ENCODE measurements at regions not wholly inside any gene's neighbourhood (a gene's known extent, or its start where the extent isn't known, plus 50 kb on each side); places are given as distances from the start of the nearest gene placed in this dataset.

DNA sequence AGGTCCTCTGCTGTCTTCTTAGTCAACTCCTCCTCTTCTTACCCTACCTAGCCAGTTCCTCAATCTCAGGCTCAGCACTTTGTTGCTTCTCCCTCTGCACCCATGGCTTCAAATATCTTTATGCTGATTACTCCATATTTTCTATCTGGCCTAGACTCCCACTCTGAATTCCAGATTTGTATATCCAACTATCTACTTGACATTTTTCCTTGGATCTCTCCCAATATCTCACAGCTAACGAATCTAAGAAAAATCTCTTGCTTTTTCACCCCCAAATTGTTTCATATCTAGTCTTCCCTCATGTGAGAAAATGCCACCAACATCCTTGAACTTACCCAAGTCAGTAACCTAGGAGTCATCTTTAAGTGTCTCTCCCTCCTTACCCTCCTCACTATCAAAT, 176.4 kb upstream of the ERCC4 start:
- no peak for DNase-seq

DNA sequence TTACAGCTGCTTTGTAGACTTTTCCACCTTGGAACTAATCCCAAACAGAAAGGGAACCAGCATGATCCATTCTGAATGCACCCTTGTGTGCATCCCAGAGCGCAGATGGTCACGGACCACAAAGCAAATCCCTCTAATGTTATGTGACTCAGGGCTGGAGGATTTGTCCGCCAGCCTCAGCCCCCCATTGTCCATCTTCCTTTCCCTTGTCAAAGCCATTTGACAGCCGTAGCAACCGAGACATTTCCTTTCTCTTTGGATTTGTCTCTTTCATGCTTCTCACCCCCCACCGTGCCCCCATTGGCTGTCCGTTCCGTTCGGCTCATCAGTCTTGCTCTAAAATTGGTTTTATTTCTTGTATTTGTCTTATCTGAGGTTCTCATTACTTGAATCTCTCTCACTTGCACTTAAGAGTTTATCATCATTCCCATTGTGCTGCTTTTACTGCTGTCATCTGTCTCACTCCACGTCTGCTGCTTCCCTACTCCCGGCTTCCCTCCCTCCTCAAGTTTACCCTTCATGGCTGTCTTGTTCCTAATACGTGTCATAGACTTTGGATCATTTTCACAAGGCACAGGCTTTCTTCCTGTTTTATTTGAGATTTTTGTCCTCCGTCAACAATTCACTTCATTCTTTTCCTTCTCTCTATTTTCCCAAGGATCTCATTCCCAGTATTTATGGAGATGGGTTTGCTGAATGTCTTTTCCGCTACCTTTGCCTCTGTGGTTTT, 163.4 kb upstream of the ERCC4 start:
- DNase-seq: no peak

DNA sequence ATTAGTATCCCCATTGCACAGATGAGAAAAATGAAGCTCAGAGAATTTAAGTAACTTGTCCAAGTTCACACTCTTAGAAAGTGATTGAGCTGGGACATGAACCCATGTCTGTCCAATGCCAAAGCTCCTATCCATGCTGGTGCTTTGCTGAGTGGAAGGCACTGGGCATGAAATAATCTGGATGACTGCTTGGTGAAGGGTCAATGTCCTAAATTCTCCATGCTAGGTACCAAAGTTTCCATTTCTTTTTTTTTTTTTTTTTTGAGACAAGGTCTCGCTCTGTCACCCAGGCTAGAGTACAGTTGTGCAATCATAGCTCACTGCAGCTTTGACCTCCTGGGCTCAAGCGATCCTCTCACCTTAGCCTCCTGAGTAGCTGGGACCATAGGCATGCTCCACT, 153.6 kb upstream of the ERCC4 start:
- no peak for DNase-seq

DNA sequence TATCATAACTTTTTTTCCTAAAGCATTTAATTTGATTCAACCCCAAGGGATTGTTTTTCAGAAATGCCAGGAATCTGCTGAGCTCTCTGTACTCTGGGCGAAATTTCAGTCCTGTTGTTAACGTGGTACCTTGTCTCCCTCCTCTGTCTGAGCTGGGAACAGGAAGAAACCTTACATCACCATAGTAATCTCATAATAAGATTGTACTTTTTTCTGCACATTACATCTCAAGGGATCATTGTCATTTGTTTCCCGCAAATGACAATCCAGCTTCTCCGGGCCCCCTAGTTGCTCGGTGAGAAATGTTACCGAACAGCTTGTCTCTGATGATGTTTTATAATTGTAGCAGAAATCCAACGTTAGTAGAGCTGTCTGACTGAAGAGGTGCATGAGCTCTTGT, 152.7 kb upstream of the ERCC4 start:
- no peak for DNase-seq

DNA sequence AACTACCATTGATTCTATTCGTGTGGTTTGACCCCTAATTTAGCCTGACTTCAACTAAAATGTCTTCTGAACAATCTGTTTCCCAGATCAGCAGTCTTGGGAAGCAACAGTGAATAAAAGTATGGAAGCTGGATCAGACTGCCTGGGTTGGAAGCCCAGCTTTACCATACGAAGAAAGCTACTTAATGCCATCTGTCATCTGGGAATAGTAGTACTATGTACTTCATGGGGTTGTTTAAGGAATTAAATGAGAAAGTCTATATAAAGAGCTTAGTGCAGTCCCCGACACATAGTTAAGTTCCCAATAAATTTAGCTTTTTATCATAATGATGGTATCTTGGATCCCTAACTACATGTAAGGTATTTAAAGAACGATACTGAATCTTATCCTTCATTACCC, 151.5 kb upstream of the ERCC4 start:
- DNase-seq: no peak

DNA sequence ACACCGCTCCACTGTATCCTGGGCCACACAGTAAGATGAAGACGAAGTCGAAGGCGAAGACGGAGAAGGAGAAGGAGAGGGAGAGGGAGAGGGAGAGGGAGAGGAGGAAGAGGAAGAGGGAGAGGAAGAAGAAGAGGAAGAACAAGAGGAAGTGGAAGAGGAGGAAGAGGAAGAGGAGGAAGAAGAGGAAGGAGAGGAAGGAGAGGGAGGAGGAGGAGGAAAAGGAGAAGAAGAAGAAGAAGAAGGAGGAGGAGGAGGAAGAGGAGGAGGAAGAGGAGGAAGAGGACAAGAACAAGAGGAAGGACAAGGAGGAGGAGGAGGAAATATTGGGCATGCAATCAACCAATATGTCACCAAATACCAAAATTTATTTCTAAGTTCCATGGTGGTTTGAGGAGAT, 149.5 kb upstream of the ERCC4 start:
- no peak for DNase-seq

DNA sequence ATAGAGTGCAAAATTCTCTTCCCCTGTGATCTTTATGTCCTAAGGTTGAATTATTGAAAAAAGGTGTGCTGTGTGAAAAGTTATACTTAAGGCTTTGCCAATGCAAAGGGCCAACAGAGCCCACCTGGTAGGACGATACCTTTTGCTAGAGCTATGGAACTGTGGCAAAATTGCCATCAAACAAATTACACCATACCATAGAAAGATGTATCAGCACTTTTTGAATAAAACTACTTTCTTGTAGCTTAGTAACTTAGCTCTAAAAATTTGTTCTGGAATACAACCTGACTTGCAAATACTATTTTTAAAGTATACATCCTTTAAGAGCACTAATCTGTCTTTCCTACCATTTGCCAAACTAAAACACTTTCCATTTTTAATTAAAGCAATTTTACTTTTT, 147.2 kb upstream of the ERCC4 start:
- no peak for DNase-seq

DNA sequence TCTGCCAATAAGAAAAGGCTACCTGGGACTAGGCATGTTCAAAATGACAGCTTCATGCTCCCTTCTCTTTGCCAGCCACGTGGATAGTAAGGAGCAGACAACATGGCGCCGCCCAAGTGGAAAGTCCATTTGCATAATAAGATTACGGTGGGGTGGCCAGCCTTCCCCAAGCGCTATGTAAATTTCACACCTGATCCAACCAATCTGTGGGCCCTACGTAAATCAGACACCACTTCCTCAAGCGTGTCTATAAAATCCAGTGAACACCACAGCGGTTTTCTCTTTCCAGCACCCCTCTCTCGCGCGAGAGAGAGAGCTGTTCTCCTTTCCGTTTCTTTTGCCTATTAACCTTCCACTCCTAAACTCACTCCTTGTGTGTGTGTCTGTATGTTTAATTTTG, 140.3 kb upstream of the ERCC4 start:
- DNase-seq: no peak

DNA sequence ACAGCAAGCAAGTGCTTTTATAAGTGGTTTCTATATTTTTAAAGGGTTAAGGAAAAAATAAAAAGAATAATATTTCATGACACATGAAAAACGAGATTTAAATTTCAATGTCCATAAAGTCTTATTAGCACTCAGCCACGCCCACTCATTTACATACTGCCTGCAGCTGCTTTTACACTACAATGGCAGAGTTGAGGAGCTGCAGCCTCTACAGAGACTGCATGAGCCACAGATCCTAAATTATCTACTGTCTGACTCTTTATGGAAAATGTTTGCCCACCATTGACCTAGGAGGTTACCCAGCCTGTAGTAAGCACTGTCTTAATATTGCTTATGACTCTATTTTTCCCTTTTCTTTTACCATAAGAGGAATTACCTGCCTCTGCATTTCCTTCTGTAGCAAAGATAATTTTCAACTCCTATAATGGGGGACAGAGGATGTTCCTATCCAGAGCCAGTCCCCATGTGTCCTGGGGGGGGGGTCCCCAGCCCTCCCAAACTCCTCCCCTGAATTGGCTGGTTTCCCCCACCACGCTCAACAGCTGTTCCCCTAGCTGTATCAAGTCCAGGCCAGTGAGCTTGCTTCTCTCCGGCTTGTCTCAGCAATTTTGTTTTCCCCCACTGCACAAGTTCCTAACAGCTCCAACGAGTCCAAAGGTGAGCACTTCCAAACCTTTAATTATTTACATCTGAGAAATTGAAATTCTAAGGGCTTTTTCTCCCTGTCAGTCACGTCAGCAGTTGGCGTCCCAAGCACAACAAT, 139.4 kb upstream of the ERCC4 start:
- no peak for DNase-seq

DNA sequence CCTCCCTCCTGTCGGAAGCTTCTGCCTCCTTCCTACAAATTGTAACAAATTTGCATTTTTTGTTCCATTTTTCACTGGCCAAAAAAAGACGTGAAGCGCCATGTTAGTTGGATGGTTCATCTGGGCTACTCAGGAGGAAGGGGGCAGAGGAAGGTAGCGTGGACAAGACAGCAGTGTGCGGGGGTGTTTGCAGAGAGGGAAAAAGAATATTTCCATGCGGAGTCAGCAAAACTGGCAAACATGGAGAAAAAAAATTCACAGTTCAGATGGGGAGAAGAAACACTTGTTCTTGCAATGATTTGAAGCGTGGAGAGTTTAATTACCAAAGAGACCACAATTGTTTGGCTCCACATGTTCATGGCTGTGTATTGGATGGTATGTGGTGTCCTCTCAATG, 138.8 kb upstream of the ERCC4 start:
- DNase-seq: no peak

DNA sequence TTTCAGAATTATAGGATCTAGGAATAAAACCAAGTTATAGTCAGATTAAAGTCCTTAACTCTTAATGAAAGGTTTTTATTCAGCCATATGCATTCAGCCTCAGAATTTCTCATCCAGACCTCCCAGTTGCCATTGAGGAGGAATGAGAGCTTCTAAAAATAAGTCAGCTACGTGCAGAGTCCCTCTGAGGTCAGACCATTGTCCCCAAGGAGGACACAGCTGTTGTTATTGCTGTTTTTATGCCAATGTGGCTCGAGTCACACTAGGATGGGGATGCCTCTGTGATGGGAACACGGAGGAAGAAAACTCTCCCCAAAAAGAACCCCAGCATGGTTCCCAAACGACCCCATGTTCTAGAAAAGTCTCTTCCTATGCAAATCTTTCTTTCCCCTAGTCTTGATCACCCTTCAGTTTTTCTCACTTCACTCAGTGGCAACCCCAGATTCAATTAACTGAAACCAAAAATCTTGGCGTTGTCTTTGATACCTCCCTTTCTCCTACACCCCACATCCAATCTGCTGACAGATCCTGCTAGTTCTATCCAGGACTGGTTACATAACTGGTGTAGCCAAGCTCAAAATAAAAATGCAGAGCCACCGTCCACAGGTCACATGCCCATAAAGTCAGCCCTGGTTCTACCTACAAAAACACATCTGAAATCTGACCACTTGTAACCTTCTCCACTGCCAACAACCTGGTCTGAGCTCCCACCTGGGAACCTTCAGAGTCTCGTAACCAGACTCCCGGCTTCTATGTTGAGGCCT, 138.2 kb upstream of the ERCC4 start:
- no peak for DNase-seq

DNA sequence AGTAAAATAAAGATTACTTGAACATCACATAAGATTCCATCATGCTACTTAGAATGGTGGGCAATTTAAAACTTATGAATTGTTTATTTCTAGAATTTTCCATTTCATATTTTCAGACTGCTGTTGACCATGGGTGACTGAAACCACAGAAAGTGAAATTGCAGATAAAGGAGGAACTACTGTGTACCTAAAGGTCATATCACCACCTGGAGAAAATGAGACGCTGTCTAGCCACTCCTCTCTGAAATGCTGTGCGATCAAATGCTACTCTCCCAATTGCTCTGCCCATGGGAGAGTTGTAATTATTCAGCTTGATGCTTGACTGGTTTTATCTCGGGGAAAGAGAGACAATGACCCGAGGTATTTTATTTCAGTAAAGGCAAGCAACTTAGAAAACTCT, 128.9 kb upstream of the ERCC4 start:
- DNase-seq: no peak

DNA sequence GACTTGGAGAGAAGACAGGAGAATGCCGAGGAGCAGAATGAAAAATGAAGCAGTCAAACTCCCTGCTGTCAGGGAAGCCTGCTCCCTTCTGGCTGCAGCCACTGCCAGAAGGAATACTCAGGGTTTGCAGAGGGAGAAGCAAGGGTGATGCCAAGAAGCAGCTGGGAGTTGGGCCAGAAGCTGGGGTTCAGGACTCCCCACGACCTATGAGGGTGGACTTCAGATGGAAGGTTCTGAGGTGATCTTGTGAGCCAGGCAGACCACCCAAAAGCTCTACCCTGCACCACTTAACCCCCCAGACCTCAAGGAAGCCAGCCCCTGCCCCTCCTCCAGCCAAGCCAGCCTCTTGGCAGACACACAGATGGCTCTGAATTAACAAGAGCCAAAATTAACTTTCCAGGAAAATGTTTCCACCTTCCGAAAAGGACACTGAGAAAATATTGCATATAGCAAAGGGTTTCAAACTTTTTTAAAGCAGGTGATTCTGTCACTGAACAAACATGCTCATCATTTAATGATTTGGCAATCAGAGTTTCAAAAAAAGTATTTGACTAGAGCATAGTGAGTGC, 126.0 kb upstream of the ERCC4 start:
- no peak for DNase-seq

DNA sequence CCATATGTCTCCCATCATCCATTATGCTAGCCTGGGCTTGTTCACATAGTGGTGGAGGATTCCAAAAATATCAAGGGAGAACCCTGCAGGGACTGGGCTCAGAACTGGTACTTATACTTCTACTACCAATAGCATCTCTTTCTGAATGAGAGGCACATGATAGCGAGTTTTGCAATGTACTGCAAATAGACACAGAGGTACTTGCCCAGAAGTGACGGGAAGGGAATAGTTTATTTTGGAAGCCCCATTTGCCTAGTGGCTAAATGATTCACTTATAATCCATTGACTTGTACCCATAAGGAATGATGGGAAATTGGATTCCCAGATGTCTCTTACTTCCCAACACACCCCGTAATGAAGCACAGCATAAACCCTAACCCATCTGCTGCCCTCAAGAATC, 124.8 kb upstream of the ERCC4 start:
- DNase-seq: no peak

DNA sequence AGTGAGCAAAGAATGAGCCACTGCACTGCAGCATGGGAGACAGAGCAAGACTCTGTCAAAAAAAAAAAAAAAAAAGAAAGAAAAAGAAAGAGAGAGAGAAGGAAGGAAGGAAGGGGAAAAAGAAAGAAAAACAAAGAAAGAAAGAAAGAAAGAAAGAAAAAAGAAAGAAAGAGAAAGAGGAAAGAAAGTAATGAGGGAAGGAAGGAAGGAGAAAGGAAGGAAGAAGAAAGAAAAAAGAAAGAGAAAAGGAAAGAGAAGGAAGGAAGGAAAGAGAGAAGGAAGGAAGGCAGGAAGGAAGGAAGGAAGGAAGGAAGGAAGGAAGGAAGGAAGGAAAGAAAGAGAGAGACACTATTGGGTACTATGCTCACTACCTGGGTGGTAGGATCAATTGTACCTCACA, 122.2 kb upstream of the ERCC4 start:
- DNase-seq: no peak

DNA sequence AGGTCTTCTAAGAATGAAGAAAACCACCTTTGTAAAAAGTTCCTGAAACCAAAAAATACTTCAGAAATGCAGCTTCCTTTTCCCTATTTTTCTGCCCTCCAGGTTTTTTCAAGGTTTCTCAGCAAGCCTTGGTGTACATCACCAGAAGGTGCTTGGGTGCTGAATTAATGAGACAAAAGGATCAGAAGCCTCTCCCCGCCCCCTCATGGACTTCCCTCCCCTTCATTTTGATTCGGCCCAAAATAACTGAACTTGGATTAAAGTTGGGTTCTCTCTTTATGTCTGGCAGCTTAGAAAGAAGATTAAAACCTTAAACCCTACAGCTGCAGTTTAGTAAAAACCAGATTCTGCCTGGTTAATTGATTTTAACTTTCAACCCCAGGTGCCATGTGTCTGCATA, 121.7 kb upstream of the ERCC4 start:
- DNase-seq: no peak

DNA sequence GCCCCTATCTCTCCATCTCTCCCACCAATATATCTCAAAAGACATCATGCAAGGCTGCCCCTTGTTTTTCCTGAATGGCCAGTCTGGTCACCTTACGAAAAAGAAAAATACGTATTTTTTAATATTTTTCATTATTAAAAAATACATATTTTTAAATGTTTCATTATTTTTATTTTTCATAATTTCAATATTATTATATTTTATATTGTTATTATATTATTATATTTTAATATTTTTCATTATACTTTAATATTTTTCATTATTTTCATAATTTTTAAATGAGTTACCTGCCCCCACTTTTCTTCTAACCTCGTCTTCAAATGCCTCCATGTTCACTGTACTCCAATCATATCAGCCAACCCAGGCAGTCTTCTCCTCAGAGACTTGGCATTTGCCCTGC, 116.0 kb upstream of the ERCC4 start:
- DNase-seq: no peak

DNA sequence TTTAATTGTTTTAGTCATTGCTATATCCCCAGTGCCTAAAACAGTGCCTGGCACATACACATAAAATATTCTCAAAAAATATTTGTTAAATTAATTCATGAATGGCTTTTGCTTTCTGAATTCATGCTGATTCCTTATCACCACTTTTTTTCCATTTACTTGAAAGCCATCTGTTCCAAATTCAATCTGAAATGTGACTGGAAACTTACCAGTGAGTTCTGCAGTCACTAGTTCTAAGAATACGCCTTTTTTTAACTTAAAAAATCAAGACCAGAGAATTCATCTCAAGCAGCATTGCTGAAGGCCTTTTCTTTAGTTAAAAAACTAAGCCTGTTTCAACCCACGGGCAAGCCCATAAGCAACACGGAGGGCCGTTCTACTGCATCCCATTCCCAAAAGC, 114.0 kb upstream of the ERCC4 start:
- DNase-seq: no peak

DNA sequence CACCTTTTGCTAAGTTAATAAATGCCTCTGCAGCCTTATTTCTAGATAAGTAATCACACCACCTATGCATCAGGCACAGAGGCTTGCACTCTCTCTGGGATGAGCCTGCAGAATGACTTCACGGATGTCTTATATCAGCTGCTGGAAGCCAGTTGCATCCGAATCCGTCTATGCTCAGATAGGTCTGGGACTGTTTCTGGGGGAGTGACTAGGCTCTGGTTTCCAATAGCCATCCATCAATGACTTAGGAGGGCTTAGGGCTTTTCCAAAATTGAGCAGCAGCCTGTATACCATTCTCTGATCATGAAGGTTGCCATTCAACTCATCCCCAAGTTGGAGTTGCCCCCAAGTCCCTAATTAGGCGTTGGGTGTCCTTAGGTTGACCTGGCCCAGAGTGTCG, 113.3 kb upstream of the ERCC4 start:
- no peak for DNase-seq

DNA sequence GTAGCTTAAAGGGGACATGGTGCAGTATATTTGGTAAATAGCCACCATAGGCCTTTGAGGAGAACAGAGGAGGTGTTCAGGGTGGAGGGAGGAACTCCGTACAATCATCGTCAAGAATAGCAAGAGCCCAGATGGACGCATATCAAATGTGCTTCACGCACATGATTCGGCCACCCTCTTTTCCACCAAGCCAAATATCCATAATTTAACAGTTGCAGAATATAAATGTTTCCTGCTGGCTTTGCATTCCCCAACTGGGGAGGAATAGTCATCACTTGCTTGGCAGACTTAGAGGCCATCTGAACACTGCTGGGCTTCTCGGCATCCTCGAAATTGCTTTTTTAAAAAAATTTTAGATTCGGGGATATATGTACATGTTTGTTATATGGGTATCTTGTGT, 111.9 kb upstream of the ERCC4 start:
- no peak for DNase-seq

DNA sequence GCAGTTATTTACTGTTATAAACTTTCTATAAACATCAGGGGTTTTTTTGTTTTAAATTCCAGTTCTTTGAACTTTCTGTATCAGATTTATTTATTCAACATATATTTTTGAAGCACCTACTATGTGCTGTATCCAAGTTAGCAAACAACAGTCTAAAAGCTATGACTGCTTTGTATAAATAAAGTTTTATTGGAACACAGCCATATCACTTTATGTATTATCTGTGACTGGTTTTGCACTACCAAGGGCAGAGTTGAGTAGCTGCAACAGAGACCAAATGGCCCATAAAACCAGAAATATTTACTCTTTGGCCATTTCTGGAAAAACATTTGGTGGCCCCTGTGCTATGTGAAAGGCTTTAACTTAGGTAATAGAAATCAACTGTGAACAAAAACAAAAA, 110.2 kb upstream of the ERCC4 start:
- DNase-seq: no peak

DNA sequence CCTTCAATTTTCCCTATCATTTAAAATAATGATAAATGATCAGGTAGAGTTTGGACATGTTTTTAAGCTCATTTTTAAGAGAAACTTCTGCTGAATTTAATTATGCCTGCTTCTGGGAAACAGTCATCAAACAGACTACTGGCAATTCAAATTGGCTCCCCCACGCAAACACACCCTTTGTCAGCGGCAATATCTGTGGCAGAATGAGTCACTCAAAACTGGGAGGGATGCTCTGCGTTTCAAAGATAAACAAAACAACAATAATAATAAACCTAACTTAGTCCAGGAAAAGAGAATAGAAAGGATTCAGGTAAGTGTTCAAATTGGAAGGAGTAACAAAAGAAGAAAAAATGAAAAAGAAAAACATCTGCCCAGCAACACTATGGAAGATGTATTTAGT, 108.1 kb upstream of the ERCC4 start:
- DNase-seq: no peak

DNA sequence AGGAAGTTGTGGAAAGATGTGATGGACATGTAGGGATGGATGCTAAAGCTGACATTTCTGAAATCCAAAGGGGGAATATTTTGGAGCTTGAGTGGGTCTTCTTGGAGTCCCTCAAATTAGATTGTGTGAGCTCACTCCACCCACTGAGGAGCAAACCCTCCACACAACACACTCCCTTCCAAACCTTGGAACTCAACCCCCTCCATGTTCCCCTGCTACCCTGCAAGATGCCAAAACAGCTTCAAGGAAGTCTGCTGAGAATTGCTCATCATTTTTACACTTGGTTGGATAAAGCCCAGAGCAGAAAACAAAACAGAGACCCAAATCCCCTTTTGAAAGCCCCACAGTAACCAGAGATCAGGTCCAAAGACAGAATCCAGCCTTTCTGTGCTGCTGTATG, 103.3 kb upstream of the ERCC4 start:
- DNase-seq: no peak

DNA sequence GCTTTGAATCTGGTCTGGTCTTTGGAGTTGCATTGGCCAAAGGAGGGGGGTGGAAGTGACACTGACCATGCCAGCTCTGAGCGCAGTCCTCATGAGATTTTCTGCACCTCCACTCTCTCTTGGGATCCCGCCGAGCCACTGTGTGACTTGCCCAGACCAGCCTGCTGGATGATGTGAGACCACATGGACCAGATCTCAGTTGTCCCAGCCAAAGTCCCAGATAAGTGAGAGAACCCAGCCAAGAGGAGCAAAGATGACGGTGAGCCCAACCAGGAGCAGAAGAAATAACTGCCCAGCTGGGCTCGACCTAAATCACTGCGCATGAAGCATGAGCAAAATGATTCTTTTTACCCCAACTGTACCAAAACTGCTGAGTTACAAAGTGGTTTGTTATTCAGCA, 96.5 kb upstream of the ERCC4 start:
- DNase-seq: no peak
